HCT116 (cell line): ENCODE measurements at regions not wholly inside any gene's neighbourhood (a gene's known extent, or its start where the extent isn't known, plus 50 kb on each side); places are given as distances from the start of the nearest gene placed in this dataset.
"Not testable (repeated sequence)": the region's sequence is repeated elsewhere in the genome, so short reads cannot be mapped to it uniquely, and the experiment has no call there.

Source experiments
- ATAC-seq: fragments of 200-7000 bp; cut with Tn5 transposase; 2 replicates; pipeline ENCODE4 v1.9.1; 2020; ENCODE audit warnings: mild to moderate bottlenecking, moderate library complexity
- BruUV-seq: library from RNA; stranded (reverse); fragments of 400-500 nt; replicated peaks from 2 replicates; lab custom pipeline; 2021; lab: Mats Ljungman, UMichigan
- CTCF ChIA-PET: fragments of 300-600 bp; sonication (Branson Sonifier 250); formaldehyde crosslinking; loops from one replicate; lab custom pipeline; 2021; ENCODE audit warnings: antibody characterized with exemption; lab: Charles Lee
- POLR2A ChIA-PET: fragments of 300-600, 350-600 bp; sonication (Branson Sonifier 250); formaldehyde crosslinking; loops from one replicate; lab custom pipeline; 2021; ENCODE audit warnings: antibody characterized with exemption; lab: Charles Lee
- RAD21 ChIA-PET, 2 experiments: fragments of 300-600 bp; sonication (Branson Sonifier 250); formaldehyde crosslinking; loops; one replicate each; lab custom pipeline; 2023; ENCODE audit warnings: low total read pairs in 2 of 2; ENCODE audit not compliant: uncharacterized antibody in 2 of 2, unreplicated experiment in 2 of 2, low non-redundant PET in 1 of 2; lab: Charles Lee
- DNase-seq: peaks from one replicate; pipeline ENCODE4 v3.0.0-alpha.2; 2010; ENCODE audit warnings: low read depth, low spot score
- H2AFZ ChIP-seq: fragments of 200-600 bp; shearing (Covaris generic), sonication (generic); 2 replicates; pipeline ENCODE4 v1.6.1; 2017; ENCODE audit warnings: low read depth, mixed run types, mixed read lengths, antibody characterized with exemption, low read length; ENCODE audit not compliant: poor library complexity, severe bottlenecking
- H3K27ac ChIP-seq: 2 replicates; pipeline ENCODE4 v1.5.1; 2012; ENCODE audit warnings: low read depth, low read length
- H3K27me3 ChIP-seq: fragments of 200-600 bp; sonication (generic); 2 replicates; pipeline ENCODE4 v1.6.1; 2016; ENCODE audit warnings: mixed run types, low read length, mixed read lengths; ENCODE audit not compliant: insufficient read depth
- H3K36me3 ChIP-seq, 2 experiments: fragments of 200-500 bp in 1 of 2; fragments of 200-600 bp in 1 of 2; sonication (Bioruptor generic) in 1 of 2; sonication (generic) in 1 of 2; 2 replicates each; pipeline versions ENCODE4 v1.5.1 to v1.6.1; 2014 to 2016; ENCODE audit warnings: low read length in 2 of 2, inconsistent platforms in 1 of 2, mixed read lengths in 1 of 2, mixed run types in 1 of 2; ENCODE audit not compliant: insufficient read depth in 2 of 2, control insufficient read depth in 1 of 2
- H3K4me1 ChIP-seq, 2 experiments: fragments of 200-600 bp in 1 of 2; sonication (generic) in 1 of 2; 2 replicates each; pipeline versions ENCODE4 v1.5.1 to v1.6.1; 2012 to 2017; ENCODE audit warnings: low read length in 2 of 2, inconsistent platforms in 1 of 2, mild to moderate bottlenecking in 1 of 2, mixed read lengths in 1 of 2, mixed run types in 1 of 2, moderate library complexity in 1 of 2; ENCODE audit not compliant: insufficient read depth in 2 of 2, control insufficient read depth in 1 of 2
- H3K4me2 ChIP-seq: fragments of 200-600 bp; sonication (generic); 2 replicates; pipeline ENCODE4 v1.6.1; 2017; ENCODE audit warnings: mixed run types, low read length, mixed read lengths
- H3K4me3 ChIP-seq, 2 experiments: fragments of 200-600 bp in 1 of 2; sonication (generic) in 1 of 2; replicated peaks in 1 of 2; 2 replicates each; pipeline ENCODE4 v1.5.1; 2011 to 2016; ENCODE audit warnings: low read length in 2 of 2, control low read depth in 1 of 2, low read depth in 1 of 2, mild to moderate bottlenecking in 1 of 2, mixed read lengths in 1 of 2, mixed run types in 1 of 2
- H3K79me2 ChIP-seq: fragments of 200-600 bp; sonication (generic); 2 replicates; pipeline ENCODE4 v1.6.1; 2017; ENCODE audit warnings: mild to moderate bottlenecking, mixed run types, low read length, moderate library complexity, mixed read lengths; ENCODE audit not compliant: insufficient read depth
- H3K9ac ChIP-seq: fragments of 200-600 bp; sonication (generic); 2 replicates; pipeline ENCODE4 v1.6.1; 2016; ENCODE audit warnings: low read length, mixed read lengths
- H3K9me2 ChIP-seq: fragments of 200-600 bp; sonication (generic), shearing (Covaris generic); 2 replicates; pipeline ENCODE4 v1.6.1; 2017; ENCODE audit warnings: mixed run types, mild to moderate bottlenecking, moderate library complexity; ENCODE audit not compliant: insufficient read depth
- H3K9me3 ChIP-seq, 2 experiments: fragments of 200-500 bp in 1 of 2; fragments of 200-600 bp in 1 of 2; sonication (Bioruptor generic) in 1 of 2; sonication (generic) in 1 of 2; 2 replicates each; pipeline ENCODE4 v1.6.1; 2014 to 2017; ENCODE audit warnings: low read length in 2 of 2, mixed read lengths in 2 of 2, inconsistent platforms in 1 of 2, low read depth in 1 of 2, mild to moderate bottlenecking in 1 of 2, mixed run types in 1 of 2, moderate library complexity in 1 of 2; ENCODE audit not compliant: control insufficient read depth in 1 of 2, insufficient read depth in 1 of 2
- H4K20me1 ChIP-seq: fragments of 200-600 bp; sonication (generic), shearing (Covaris generic); 2 replicates; pipeline ENCODE4 v1.6.1; 2017; ENCODE audit warnings: mixed run types, mild to moderate bottlenecking, moderate library complexity; ENCODE audit not compliant: insufficient read depth
- FOSL1 ChIP-seq: IDR thresholded peaks from 2 replicates; pipeline ENCODE4 v1.6.1; 2012; ENCODE audit warnings: low read depth
- JUND ChIP-seq: IDR thresholded peaks from 2 replicates; pipeline ENCODE4 v1.6.1; 2012
- RAD21 ChIP-seq: IDR thresholded peaks from 2 replicates; pipeline ENCODE4 v1.6.1; 2012; ENCODE audit warnings: low read depth, mild to moderate bottlenecking
- SIN3A ChIP-seq: IDR thresholded peaks from 2 replicates; pipeline ENCODE4 v1.6.1; 2012; ENCODE audit warnings: low read depth
- SP1 ChIP-seq: IDR thresholded peaks from 2 replicates; pipeline ENCODE4 v1.6.1; 2012; ENCODE audit warnings: low read depth
- ZFX ChIP-seq: fragments of 450-650 bp; IDR thresholded peaks from 2 replicates; pipeline ENCODE4 v1.6.1; 2017
- intact Hi-C: fragments of 100-400 bp; cut with micrococcal nuclease; formaldehyde crosslinking; loops from 2 replicates; pipeline ENCODE4 v1.10.0; 2022

GRCh38 chr15:44861917-44862316 lies 94.6 kb upstream of the TERB2 start:
- H3K27ac ChIP-seq: no peak overlapping the region
- H3K36me3 ChIP-seq: no peaks in the 10 kb centered on the region
- no peak overlapping the region for H3K4me3 ChIP-seq
- no peaks in the 10 kb centered on the region for H4K20me1 ChIP-seq
- H3K4me2 ChIP-seq: no peak overlapping the region
- H3K9me2 ChIP-seq: no peaks in the 10 kb centered on the region
- H2AFZ ChIP-seq: no peak overlapping the region
- no peak overlapping the region for H3K9ac ChIP-seq
- CTCF ChIA-PET: no interaction called here
- intact Hi-C loops: no loop called here
- POLR2A ChIA-PET: no interaction called here
- H3K9me3 ChIP-seq: no peaks in the 10 kb centered on the region; a peak in 1 of 4 replicates
- ATAC-seq: no peak
- H3K27me3 ChIP-seq: no peaks in the 10 kb centered on the region
- no peaks in the 10 kb centered on the region for H3K79me2 ChIP-seq
- RAD21 ChIA-PET: no interaction called here
- no TSS peak for BruUV-seq
- no peaks in the 10 kb centered on the region for H3K4me1 ChIP-seq
- TF ChIP-seq SP1 (no peak), ZFX (no peak), SIN3A (no peak), JUND (no peak), FOSL1 (no peak), RAD21 (no peak)
- no peak for DNase-seq

GRCh38 chr15:44862866-44863265 lies 93.6 kb upstream of the TERB2 start:
- H3K9me2 ChIP-seq, H3K9ac ChIP-seq, H3K4me2 ChIP-seq, H3K36me3 ChIP-seq, H3K79me2 ChIP-seq, H3K4me3 ChIP-seq, H3K9me3 ChIP-seq, intact Hi-C loops, DNase-seq, POLR2A ChIA-PET, H4K20me1 ChIP-seq, ATAC-seq, RAD21 ChIA-PET, CTCF ChIA-PET, H3K27ac ChIP-seq, BruUV-seq, H3K4me1 ChIP-seq, H2AFZ ChIP-seq, H3K27me3 ChIP-seq: not testable (repeated sequence)

GRCh38 chr15:44868100-44868499 lies 88.4 kb upstream of the TERB2 start:
- BruUV-seq, POLR2A ChIA-PET, ATAC-seq: not testable (repeated sequence)

GRCh38 chr15:44870125-44870524 lies 86.4 kb upstream of the TERB2 start:
- ATAC-seq, H2AFZ ChIP-seq, H3K4me2 ChIP-seq, H3K9me2 ChIP-seq, H4K20me1 ChIP-seq, H3K9ac ChIP-seq, DNase-seq, CTCF ChIA-PET, H3K27ac ChIP-seq, BruUV-seq, H3K27me3 ChIP-seq, intact Hi-C loops, H3K4me3 ChIP-seq, POLR2A ChIA-PET, H3K79me2 ChIP-seq, H3K4me1 ChIP-seq, H3K36me3 ChIP-seq, H3K9me3 ChIP-seq, RAD21 ChIA-PET: not testable (repeated sequence)

More at GRCh38 chr15:44868100-44868499, 88.4 kb upstream of the TERB2 start:
- intact Hi-C loops, H3K79me2 ChIP-seq, CTCF ChIA-PET, H3K9ac ChIP-seq, H3K4me2 ChIP-seq, H3K27me3 ChIP-seq, H2AFZ ChIP-seq, H3K9me3 ChIP-seq, H4K20me1 ChIP-seq, RAD21 ChIA-PET, H3K4me1 ChIP-seq, DNase-seq, H3K36me3 ChIP-seq, H3K27ac ChIP-seq, H3K9me2 ChIP-seq, H3K4me3 ChIP-seq: not testable (repeated sequence)
